ENCODE measurements at regions not wholly inside any gene's neighbourhood (a gene's known extent, or its start where the extent isn't known, plus 50 kb on each side); places are given as distances from the start of the nearest gene placed in this dataset.
"Not testable (repeated sequence)": the region's sequence is repeated elsewhere in the genome, so short reads cannot be mapped to it uniquely, and the experiment has no call there.

GRCh38 chr13:83722443-83722842 is 159.8 kb downstream of the SLITRK1 start:
- no peak for DNase-seq

- no peak for DNase-seq
These were observed 166.2 kb downstream of the SLITRK1 start for GRCh38 chr13:83716121-83716520.

GRCh38 chr13:83714236-83714635 is 168.0 kb downstream of the SLITRK1 start:
- DNase-seq, result no peak

GRCh38 chr13:83710133-83710515 is 172.2 kb downstream of the SLITRK1 start:
- no peak for DNase-seq

- no peak for DNase-seq
These were observed 172.7 kb downstream of the SLITRK1 start for GRCh38 chr13:83709426-83710132.

GRCh38 chr13:83702021-83702420 is 180.3 kb downstream of the SLITRK1 start:
- DNase-seq, result no peak

GRCh38 chr13:83692800-83693199 is 189.5 kb downstream of the SLITRK1 start:
- no peak for DNase-seq

- DNase-seq, result no peak
These were observed 190.3 kb downstream of the SLITRK1 start for GRCh38 chr13:83691966-83692365.

- DNase-seq, result no peak
These were observed 200.7 kb downstream of the SLITRK1 start for GRCh38 chr13:83681547-83681946.

GRCh38 chr13:83677985-83678384 is 204.3 kb downstream of the SLITRK1 start:
- DNase-seq, result no peak

GRCh38 chr13:83672612-83673011 is 209.7 kb downstream of the SLITRK1 start:
- no peak for DNase-seq

GRCh38 chr13:83667606-83668005 is 214.7 kb downstream of the SLITRK1 start:
- DNase-seq, result no peak

GRCh38 chr13:83666141-83666540 is 216.1 kb downstream of the SLITRK1 start:
- DNase-seq, result no peak

- no peak for DNase-seq
These were observed 225.0 kb downstream of the SLITRK1 start for GRCh38 chr13:83657281-83657680.

GRCh38 chr13:83642617-83643016 is 239.7 kb downstream of the SLITRK1 start:
- not testable (repeated sequence) for DNase-seq

- DNase-seq, result no peak
These were observed 247.7 kb downstream of the SLITRK1 start for GRCh38 chr13:83634601-83635000.

- no peak for DNase-seq
These were observed 248.5 kb downstream of the SLITRK1 start for GRCh38 chr13:83633746-83634145.

- DNase-seq, result no peak
These were observed 259.9 kb downstream of the SLITRK1 start for GRCh38 chr13:83622422-83622784.

GRCh38 chr13:83621765-83622421 is 260.4 kb downstream of the SLITRK1 start:
- no peak for DNase-seq

- no peak for DNase-seq
These were observed 261.6 kb downstream of the SLITRK1 start for GRCh38 chr13:83620530-83621220.

- no peak for DNase-seq
These were observed 263.3 kb downstream of the SLITRK1 start for GRCh38 chr13:83618966-83619365.

GRCh38 chr13:83613524-83613923 is 268.8 kb downstream of the SLITRK1 start:
- no peak for DNase-seq

GRCh38 chr13:83601539-83601938 is 280.7 kb downstream of the SLITRK1 start:
- no peak for DNase-seq

GRCh38 chr13:83592095-83592494 is 290.2 kb downstream of the SLITRK1 start:
- no peak for DNase-seq

Data from T-helper 1 cell (primary cell).